ENCODE measurements at regions not wholly inside any gene's neighbourhood (a gene's known extent, or its start where the extent isn't known, plus 50 kb on each side); places are given as distances from the start of the nearest gene placed in this dataset.

- H3K27me3 ChIP-seq = no peaks in the 10 kb centered on the region
- no peak overlapping the region for H3K4me3 ChIP-seq
- no peak overlapping the region for H3K4me2 ChIP-seq
- no peaks in the 10 kb centered on the region for H3K4me1 ChIP-seq
- no peak for TF ChIP-seq Cebpa-rat (IDR thresholded peaks at IDR 0.05)
- H3K27ac ChIP-seq = no peak overlapping the region
- no peak overlapping the region for H3K9ac ChIP-seq
- H3K9me3 ChIP-seq (replicated peaks in 1 of 11) = no peaks in the 10 kb centered on the region
- H3K36me3 ChIP-seq = no peaks in the 10 kb centered on the region
- H4K20me1 ChIP-seq = no peaks in the 10 kb centered on the region
Observed at GRCh38 chr2:51855683-51856082, 823.8 kb upstream of the NRXN1 start.

- H3K9me3 ChIP-seq (replicated peaks in 1 of 11) = peaks cover 0 to 5% (median 0%) of the 10 kb centered on the region in 11 experiments; a peak in 5 of 22 replicates
- no peaks in the 10 kb centered on the region for H3K4me1 ChIP-seq
- no peak overlapping the region for H3K4me2 ChIP-seq
- no peaks in the 10 kb centered on the region for H3K36me3 ChIP-seq
- no peak overlapping the region for H3K27ac ChIP-seq
- no peak overlapping the region for H3K4me3 ChIP-seq
- TF ChIP-seq Cebpa-rat (IDR thresholded peaks at IDR 0.05) = no peak
- no peak overlapping the region for H3K9ac ChIP-seq
- H4K20me1 ChIP-seq = no peaks in the 10 kb centered on the region
- H3K27me3 ChIP-seq = no peaks in the 10 kb centered on the region
Observed at GRCh38 chr2:51846796-51847195, 814.9 kb upstream of the NRXN1 start.

GRCh38 chr2:51846018-51846417 is 814.1 kb upstream of the NRXN1 start:
- Histone ChIP-seq H3K27ac (no peak overlapping the region), H3K36me3 (no peaks in the 10 kb centered on the region), H3K27me3 (no peaks in the 10 kb centered on the region), H3K9me3 (replicated peaks in 1 of 11) (peaks cover 0 to 5% (median 0%) of the 10 kb centered on the region in 11 experiments; a peak in 5 of 22 replicates), H3K9ac (no peak overlapping the region), H3K4me2 (no peak overlapping the region), H3K4me1 (no peaks in the 10 kb centered on the region), H4K20me1 (no peaks in the 10 kb centered on the region), H3K4me3 (no peak overlapping the region)
- TF ChIP-seq Cebpa-rat (IDR thresholded peaks at IDR 0.05) = no peak

GRCh38 chr2:51844596-51844995 is 812.7 kb upstream of the NRXN1 start:
- Histone ChIP-seq H3K4me2 (no peak overlapping the region), H4K20me1 (no peaks in the 10 kb centered on the region), H3K9me3 (replicated peaks in 1 of 11) (peaks cover 0 to 5% (median 0%) of the 10 kb centered on the region in 11 experiments; a peak in 5 of 22 replicates), H3K27me3 (no peaks in the 10 kb centered on the region), H3K27ac (no peak overlapping the region), H3K4me3 (no peak overlapping the region), H3K4me1 (no peaks in the 10 kb centered on the region), H3K9ac (no peak overlapping the region), H3K36me3 (no peaks in the 10 kb centered on the region)
- TF ChIP-seq Cebpa-rat (IDR thresholded peaks at IDR 0.05) = no peak

- Histone ChIP-seq H3K27ac (no peak overlapping the region), H3K4me2 (no peak overlapping the region), H3K4me1 (no peaks in the 10 kb centered on the region), H3K4me3 (no peak overlapping the region), H3K9me3 (replicated peaks in 1 of 11) (no peaks in the 10 kb centered on the region), H4K20me1 (no peaks in the 10 kb centered on the region), H3K36me3 (no peaks in the 10 kb centered on the region), H3K9ac (no peak overlapping the region), H3K27me3 (no peaks in the 10 kb centered on the region)
- no peak for TF ChIP-seq Cebpa-rat (IDR thresholded peaks at IDR 0.05)
Observed at GRCh38 chr2:51829477-51829876, 797.5 kb upstream of the NRXN1 start.

DNA sequence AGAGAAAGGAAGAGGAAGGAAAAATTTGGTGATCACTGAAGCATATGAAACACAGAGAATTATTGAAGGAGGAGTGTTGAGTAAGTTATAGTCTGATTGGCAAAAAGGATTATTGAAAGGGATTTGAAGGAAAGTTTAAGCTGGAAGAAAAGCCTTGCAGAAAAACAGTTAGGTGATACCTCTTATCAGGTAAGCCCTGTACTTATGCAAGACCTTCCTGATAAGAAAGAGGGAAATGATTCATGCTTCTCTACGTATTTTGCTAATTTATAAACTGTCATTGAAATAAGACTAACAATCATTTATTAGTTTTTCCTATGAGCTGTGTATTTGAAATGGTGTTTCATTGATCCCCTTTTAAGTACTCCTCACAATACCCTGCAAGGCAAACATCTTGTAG is 793.9 kb upstream of the NRXN1 start:
- Histone ChIP-seq H3K27ac (no peak overlapping the region), H4K20me1 (no peaks in the 10 kb centered on the region), H3K27me3 (no peaks in the 10 kb centered on the region), H3K36me3 (no peaks in the 10 kb centered on the region), H3K4me2 (no peak overlapping the region), H3K9ac (no peak overlapping the region), H3K9me3 (replicated peaks in 1 of 11) (no peaks in the 10 kb centered on the region), H3K4me1 (no peaks in the 10 kb centered on the region), H3K4me3 (no peak overlapping the region)
- no peak for TF ChIP-seq Cebpa-rat (IDR thresholded peaks at IDR 0.05)

DNA sequence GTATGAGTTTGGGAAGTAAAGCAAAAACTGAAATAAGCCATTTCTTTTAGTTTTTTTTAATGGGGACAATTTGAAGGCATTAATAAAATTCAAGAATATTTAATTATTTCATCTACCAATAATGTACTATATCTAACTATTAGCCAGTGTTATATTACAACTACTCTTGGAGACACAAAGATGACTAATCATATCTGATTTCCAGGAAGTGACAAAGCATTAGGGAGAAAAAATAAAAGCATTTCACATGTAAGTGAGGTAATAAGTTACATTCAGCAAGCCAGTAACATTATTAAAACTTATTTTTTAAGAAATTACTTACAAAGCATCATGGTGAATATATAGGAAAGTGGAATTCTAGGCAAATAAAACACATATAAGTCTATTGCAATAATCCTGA is 781.3 kb upstream of the NRXN1 start:
- H3K9me3 ChIP-seq (replicated peaks in 1 of 11) = no peaks in the 10 kb centered on the region
- no peak for TF ChIP-seq Cebpa-rat (IDR thresholded peaks at IDR 0.05)
- peaks cover 0 to 11% (median 0%) of the 10 kb centered on the region in 10 experiments; a peak in 4 of 20 replicates for H3K4me1 ChIP-seq
- H3K9ac ChIP-seq = no peak overlapping the region
- H3K4me3 ChIP-seq = no peak overlapping the region
- H3K36me3 ChIP-seq = no peaks in the 10 kb centered on the region
- H3K27me3 ChIP-seq = no peaks in the 10 kb centered on the region
- H4K20me1 ChIP-seq = no peaks in the 10 kb centered on the region
- H3K27ac ChIP-seq = no peak overlapping the region; a peak in 1 of 22 replicates
- H3K4me2 ChIP-seq = no peak overlapping the region

- no peaks in the 10 kb centered on the region for H3K36me3 ChIP-seq
- no peak overlapping the region for H3K9ac ChIP-seq
- no peaks in the 10 kb centered on the region for H3K9me3 ChIP-seq (replicated peaks in 1 of 11)
- H3K4me3 ChIP-seq = no peak overlapping the region
- no peak for TF ChIP-seq Cebpa-rat (IDR thresholded peaks at IDR 0.05)
- no peaks in the 10 kb centered on the region for H3K27me3 ChIP-seq
- no peaks in the 10 kb centered on the region for H4K20me1 ChIP-seq
- no peak overlapping the region for H3K27ac ChIP-seq
- no peak overlapping the region for H3K4me2 ChIP-seq
- peaks cover 0 to 11% (median 0%) of the 10 kb centered on the region in 10 experiments; a peak in 4 of 20 replicates for H3K4me1 ChIP-seq
Observed at GRCh38 chr2:51812138-51812866, 780.4 kb upstream of the NRXN1 start.

DNA sequence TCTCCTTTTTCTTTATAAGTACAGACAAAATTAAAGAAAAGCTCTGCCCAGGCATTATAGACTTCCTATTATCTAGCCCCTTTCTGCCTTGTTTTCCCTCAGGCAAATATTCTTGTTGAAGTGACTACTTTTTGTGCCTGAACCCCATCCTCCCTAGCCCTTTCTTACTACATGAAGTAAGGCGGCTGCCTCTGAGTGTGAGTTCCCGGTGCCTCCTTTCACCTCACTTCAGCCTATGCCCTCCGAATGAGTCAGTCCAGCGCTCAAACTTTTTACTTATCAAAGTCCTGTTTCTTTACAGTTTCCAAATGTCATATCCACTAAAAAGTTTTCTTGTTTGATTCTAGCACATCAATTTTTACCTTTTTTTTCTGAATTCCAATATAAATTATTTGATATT is 778.3 kb upstream of the NRXN1 start:
- no peak overlapping the region for H3K27ac ChIP-seq
- no peaks in the 10 kb centered on the region for H4K20me1 ChIP-seq
- no peaks in the 10 kb centered on the region for H3K9me3 ChIP-seq (replicated peaks in 1 of 11)
- H3K27me3 ChIP-seq = no peaks in the 10 kb centered on the region
- no peak overlapping the region for H3K4me2 ChIP-seq
- TF ChIP-seq Cebpa-rat (IDR thresholded peaks at IDR 0.05) = no peak
- H3K9ac ChIP-seq = no peak overlapping the region
- no peaks in the 10 kb centered on the region for H3K36me3 ChIP-seq
- H3K4me3 ChIP-seq = no peak overlapping the region
- H3K4me1 ChIP-seq = peaks cover 0 to 11% (median 0%) of the 10 kb centered on the region in 10 experiments; a peak in 4 of 20 replicates

- Histone ChIP-seq H3K4me3 (no peak overlapping the region), H3K9me3 (replicated peaks in 1 of 11) (no peaks in the 10 kb centered on the region), H3K4me1 (no peaks in the 10 kb centered on the region), H4K20me1 (no peaks in the 10 kb centered on the region), H3K27ac (no peak overlapping the region), H3K9ac (no peak overlapping the region), H3K27me3 (no peaks in the 10 kb centered on the region), H3K4me2 (no peak overlapping the region), H3K36me3 (no peaks in the 10 kb centered on the region)
- no peak for TF ChIP-seq Cebpa-rat (IDR thresholded peaks at IDR 0.05)
Observed at GRCh38 chr2:51807229-51807628, 775.3 kb upstream of the NRXN1 start.
